ENCODE measurements at regions not wholly inside any gene's neighbourhood (a gene's known extent, or its start where the extent isn't known, plus 50 kb on each side); places are given as distances from the start of the nearest gene placed in this dataset.
A peak's percentile ranks its signal among the peaks of the same experiment; 100 is the strongest.

DNA sequence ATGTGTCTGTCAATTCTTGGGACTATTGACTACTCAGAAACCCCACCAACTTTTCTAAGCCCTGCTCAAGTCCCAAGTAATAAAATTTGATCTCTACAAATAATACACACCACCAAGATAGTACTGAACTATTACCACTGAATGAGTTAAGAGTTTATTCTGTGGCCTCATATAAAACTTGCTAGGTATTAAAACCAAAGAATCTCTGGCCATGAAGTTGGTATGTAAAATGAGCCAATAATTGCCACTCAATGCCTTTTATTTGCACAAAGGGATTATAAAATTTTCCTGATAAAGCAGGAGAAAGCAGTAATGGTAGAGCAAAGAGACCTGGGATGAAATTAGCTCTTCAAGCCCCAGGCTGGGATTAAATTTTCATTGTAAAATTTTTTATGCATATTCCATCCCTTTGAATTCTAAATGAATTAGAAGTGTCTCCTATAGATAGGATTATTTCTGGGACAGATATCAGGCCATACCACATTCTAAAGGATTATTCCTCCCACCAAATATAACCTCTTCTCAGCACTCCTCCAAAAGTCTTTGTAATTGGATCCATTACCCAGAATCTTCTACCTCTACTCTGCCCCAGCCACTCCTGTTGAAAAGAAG, 450.5 kb upstream of the ACVR2A start:
- no peak for DNase-seq

- no peak for DNase-seq
These were observed 452.6 kb upstream of the ACVR2A start for GRCh38 chr2:147392180-147392579.

GRCh38 chr2:147390475-147390874, 454.4 kb upstream of the ACVR2A start:
- no peak for DNase-seq

- DNase-seq: no peak
These were observed 455.6 kb upstream of the ACVR2A start for GRCh38 chr2:147389218-147389617.

- DNase-seq: no peak
These were observed 456.6 kb upstream of the ACVR2A start for GRCh38 chr2:147388217-147388616.

GRCh38 chr2:147386284-147386683, 458.5 kb upstream of the ACVR2A start:
- DNase-seq: no peak

GRCh38 chr2:147385600-147385999, 459.2 kb upstream of the ACVR2A start:
- DNase-seq: no peak

- DNase-seq: no peak
These were observed 460.2 kb upstream of the ACVR2A start for GRCh38 chr2:147384659-147385058.

GRCh38 chr2:147382322-147382948, 462.4 kb upstream of the ACVR2A start:
- DNase-seq: no peak

GRCh38 chr2:147378403-147378802, 466.4 kb upstream of the ACVR2A start:
- DNase-seq: no peak

GRCh38 chr2:147375073-147375472, 469.8 kb upstream of the ACVR2A start:
- no peak for DNase-seq

GRCh38 chr2:147374423-147374811, 470.4 kb upstream of the ACVR2A start:
- DNase-seq: no peak

- DNase-seq: no peak
These were observed 470.9 kb upstream of the ACVR2A start for GRCh38 chr2:147373800-147374422.

- no peak for DNase-seq
These were observed 476.5 kb upstream of the ACVR2A start for GRCh38 chr2:147368306-147368705.

GRCh38 chr2:147366279-147366678, 478.6 kb upstream of the ACVR2A start:
- no peak for DNase-seq

DNA sequence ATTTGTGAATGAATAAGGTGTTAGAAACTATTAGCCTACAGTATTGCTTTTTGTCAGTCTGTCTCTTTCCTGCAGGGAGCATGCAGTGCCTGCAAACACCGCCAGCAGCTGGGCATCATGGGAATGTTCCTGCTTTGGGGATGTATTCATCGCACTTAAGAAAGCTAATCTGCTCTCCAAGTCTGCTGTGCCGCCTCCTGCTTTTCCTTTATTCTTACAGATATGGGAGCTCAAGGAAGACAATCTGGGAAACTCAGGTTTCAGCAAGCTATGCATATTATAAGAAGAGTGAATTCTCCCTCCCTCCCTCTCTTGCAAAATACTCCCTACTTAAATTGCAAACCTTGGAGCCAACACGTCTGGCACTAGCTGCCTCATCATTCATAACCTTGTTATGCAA, 479.2 kb upstream of the ACVR2A start:
- DNase-seq: peak; percentile 47

- no peak for DNase-seq
These were observed 480.2 kb upstream of the ACVR2A start for GRCh38 chr2:147364597-147364996.

- no peak for DNase-seq
These were observed 481.6 kb upstream of the ACVR2A start for GRCh38 chr2:147363181-147363580.

DNA sequence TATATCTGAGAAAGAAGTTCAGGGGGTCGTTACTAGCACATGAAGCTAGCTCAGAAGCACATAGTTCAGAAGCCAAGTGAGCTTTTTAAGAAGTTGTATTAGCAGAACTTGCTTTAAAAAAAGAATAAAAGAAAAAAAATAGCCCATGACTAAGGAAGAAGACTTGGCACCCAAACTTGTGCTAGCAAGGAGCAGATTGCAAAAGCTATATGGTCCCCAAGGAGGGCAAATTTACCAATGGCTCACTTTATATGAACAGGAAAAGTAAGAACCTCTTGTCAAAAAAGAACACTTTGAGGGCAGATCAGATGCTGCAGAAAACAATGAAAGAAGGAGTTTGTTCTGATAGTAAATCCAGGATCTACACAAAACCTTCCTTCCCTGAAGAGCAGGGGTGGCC, 486.5 kb upstream of the ACVR2A start:
- no peak for DNase-seq

DNA sequence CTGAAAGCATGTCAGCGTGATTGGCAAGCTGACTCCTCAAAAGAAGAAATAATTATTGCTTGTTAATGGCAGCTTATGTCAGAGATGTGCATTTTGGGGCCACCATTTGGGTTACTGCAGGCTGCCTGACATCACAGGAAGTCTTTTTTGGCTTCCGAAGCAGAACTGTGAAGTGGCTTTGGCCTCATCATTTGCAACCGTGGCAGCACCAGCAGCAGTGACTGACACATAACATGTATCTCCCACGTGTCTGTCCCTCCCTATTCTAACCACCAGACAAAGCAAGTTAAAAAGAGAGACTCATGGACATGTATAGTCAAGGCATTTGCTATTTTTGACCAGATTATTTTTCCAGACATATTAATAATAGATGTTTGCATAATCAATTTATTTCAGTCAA, 488.7 kb upstream of the ACVR2A start:
- DNase-seq: no peak

DNA sequence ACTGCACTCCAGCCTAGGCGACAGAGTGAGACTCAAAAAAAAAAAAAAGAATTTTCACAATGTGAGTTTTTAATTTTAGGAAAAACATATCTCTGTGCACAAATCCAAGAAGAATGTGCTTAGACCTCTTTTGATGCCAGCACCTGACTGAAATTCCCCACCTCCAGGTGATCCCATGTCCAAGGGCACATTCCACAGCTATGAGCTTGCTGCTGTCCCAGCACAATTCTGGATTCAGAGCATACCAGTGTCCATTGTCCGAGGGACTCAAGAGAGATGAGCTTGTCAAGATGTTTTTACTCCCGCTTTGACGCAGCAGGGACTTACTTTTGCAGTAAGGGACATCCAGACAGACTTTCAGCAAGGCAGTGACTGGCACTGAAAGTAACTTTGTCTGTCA, 489.1 kb upstream of the ACVR2A start:
- no peak for DNase-seq

GRCh38 chr2:147353072-147353381, 491.8 kb upstream of the ACVR2A start:
- no peak for DNase-seq

GRCh38 chr2:147352264-147353071, 492.4 kb upstream of the ACVR2A start:
- no peak for DNase-seq

DNA sequence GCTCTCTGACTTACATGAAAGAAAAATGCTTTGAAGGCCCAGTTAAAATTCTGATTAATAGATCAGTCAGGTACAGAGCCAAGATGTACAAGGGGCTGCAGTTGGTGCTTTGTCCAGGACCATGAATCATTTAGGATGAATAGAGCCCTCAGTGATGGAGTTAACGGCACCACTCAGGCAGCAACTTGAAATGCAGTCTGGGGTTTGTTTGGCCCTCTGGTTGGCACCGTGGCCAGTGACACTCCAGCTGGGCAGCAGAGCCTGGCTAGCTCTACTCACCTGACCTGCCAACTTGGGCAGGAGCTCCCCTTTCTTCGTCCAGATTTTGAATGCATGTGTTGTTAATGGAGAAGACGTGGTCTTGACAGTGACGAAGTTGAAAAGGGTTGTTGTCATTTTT, 493.0 kb upstream of the ACVR2A start:
- DNase-seq: no peak

Data from NCI-H524 treated with DMSO at 0.1 percent for 48 hours (cell line).